HEK293 (cell line): ENCODE measurements at regions not wholly inside any gene's neighbourhood (a gene's known extent, or its start where the extent isn't known, plus 50 kb on each side); places are given as distances from the start of the nearest gene placed in this dataset.

Source experiments
- HOXC10 ChIP-seq: sonication (generic); formaldehyde crosslinking; IDR thresholded peaks from 2 replicates; pipeline ENCODE4 v1.8.1; 2023; ENCODE audit warnings: mild to moderate bottlenecking, missing genetic modification reagents
- HOXD13 ChIP-seq: sonication (generic); formaldehyde crosslinking; IDR thresholded peaks from 2 replicates; pipeline ENCODE4 v1.8.0; 2022; ENCODE audit warnings: missing genetic modification reagents, borderline replicate concordance
- MYNN ChIP-seq: fragments of 450-650 bp; formaldehyde crosslinking; IDR thresholded peaks from 2 replicates; pipeline ENCODE4 v1.5.1; 2016; ENCODE audit warnings: missing biosample characterization, missing genetic modification characterization, borderline replicate concordance
- SP2 ChIP-seq: fragments of 450-650 bp; formaldehyde crosslinking; IDR thresholded peaks from 2 replicates; pipeline ENCODE4 v1.5.1; 2016; ENCODE audit warnings: missing biosample characterization, missing genetic modification characterization
- SP7 ChIP-seq: fragments of 450-650 bp; formaldehyde crosslinking; IDR thresholded peaks from 2 replicates; pipeline ENCODE4 v1.5.1; 2016; ENCODE audit warnings: missing biosample characterization, missing genetic modification characterization
- YY2 ChIP-seq: fragments of 450-650 bp; formaldehyde crosslinking; IDR thresholded peaks from 2 replicates; pipeline ENCODE4 v1.5.1; 2016; ENCODE audit warnings: missing biosample characterization, missing genetic modification characterization
- ZIC2 ChIP-seq: fragments of 450-650 bp; formaldehyde crosslinking; IDR thresholded peaks from 2 replicates; pipeline ENCODE4 v1.5.1; 2016; ENCODE audit warnings: missing biosample characterization, missing genetic modification characterization
- ZNF16 ChIP-seq: fragments of 450-650 bp; formaldehyde crosslinking; IDR thresholded peaks from 2 replicates; pipeline ENCODE4 v1.5.1; 2016; ENCODE audit warnings: low read depth, missing biosample characterization, missing genetic modification characterization
- ZNF239 ChIP-seq: fragments of 450-650 bp; formaldehyde crosslinking; IDR thresholded peaks from 2 replicates; pipeline ENCODE4 v1.5.1; 2016; ENCODE audit warnings: missing biosample characterization, missing genetic modification characterization
- ZNF292 ChIP-seq: fragments of 450-650 bp; formaldehyde crosslinking; IDR thresholded peaks from 2 replicates; pipeline ENCODE4 v1.5.1; 2016; ENCODE audit warnings: low read depth, missing biosample characterization, missing genetic modification characterization, borderline replicate concordance
- ZNF311 ChIP-seq: fragments of 450-650 bp; formaldehyde crosslinking; IDR thresholded peaks from 2 replicates; pipeline ENCODE4 v1.5.1; 2017; ENCODE audit warnings: missing biosample characterization, missing genetic modification characterization, borderline replicate concordance
- ZNF549 ChIP-seq: fragments of 450-650 bp; IDR thresholded peaks from 2 replicates; pipeline ENCODE4 v1.5.1; 2018; ENCODE audit warnings: missing biosample characterization, missing genetic modification characterization, mild to moderate bottlenecking, inconsistent platforms, moderate library complexity
- ZNF555 ChIP-seq: fragments of 450-650 bp; formaldehyde crosslinking; conservative IDR thresholded peaks from 2 replicates; pipeline ENCODE4 v1.5.1; 2017; ENCODE audit warnings: missing biosample characterization, mild to moderate bottlenecking, missing genetic modification characterization, inconsistent platforms
- ZNF561 ChIP-seq: fragments of 450-650 bp; IDR thresholded peaks from 2 replicates; pipeline ENCODE4 v1.5.1; 2018; ENCODE audit warnings: missing biosample characterization, missing genetic modification characterization, borderline replicate concordance
- ZNF585B ChIP-seq: fragments of 450-650 bp; formaldehyde crosslinking; IDR thresholded peaks from 2 replicates; pipeline ENCODE4 v1.5.1; 2016; ENCODE audit warnings: missing biosample characterization, missing genetic modification characterization
- ZNF624 ChIP-seq: fragments of 450-650 bp; formaldehyde crosslinking; IDR thresholded peaks from 2 replicates; pipeline ENCODE4 v1.5.1; 2017; ENCODE audit warnings: missing biosample characterization, missing genetic modification characterization
- ZNF626 ChIP-seq: fragments of 450-650 bp; sonication (Bioruptor Pico); formaldehyde crosslinking; IDR thresholded peaks from 2 replicates; pipeline ENCODE4 v1.5.1; 2018; ENCODE audit warnings: missing biosample characterization, missing genetic modification characterization, inconsistent platforms
- ZNF76 ChIP-seq: fragments of 450-650 bp; formaldehyde crosslinking; IDR thresholded peaks from 2 replicates; pipeline ENCODE4; 2016; ENCODE audit warnings: low read depth, missing biosample characterization, missing genetic modification characterization, borderline replicate concordance
- TF ChIP-seq, protein P1 (sequence below): fragments of 450-650 bp; formaldehyde crosslinking; IDR thresholded peaks from 2 replicates; pipeline ENCODE4 v1.5.1; 2016; ENCODE audit warnings: missing biosample characterization, missing genetic modification characterization
- TF ChIP-seq, protein P2 (sequence below): fragments of 450-650 bp; formaldehyde crosslinking; IDR thresholded peaks from 2 replicates; pipeline ENCODE4 v1.5.1; 2016; ENCODE audit warnings: missing biosample characterization, missing genetic modification characterization
- TF ChIP-seq, protein P3 (sequence below): fragments of 450-650 bp; formaldehyde crosslinking; conservative IDR thresholded peaks from 2 replicates; pipeline ENCODE4 v1.5.1; 2016; ENCODE audit warnings: low read depth, missing biosample characterization, missing genetic modification characterization
- TF ChIP-seq, protein P4 (sequence below): sonication (generic); formaldehyde crosslinking; IDR thresholded peaks from 2 replicates; pipeline ENCODE4 v1.8.1; 2022; ENCODE audit warnings: mild to moderate bottlenecking, moderate library complexity, missing genetic modification reagents
- TF ChIP-seq, protein P5 (sequence below): fragments of 450-650 bp; formaldehyde crosslinking; IDR thresholded peaks from 2 replicates; pipeline ENCODE4 v1.5.1; 2016; ENCODE audit warnings: missing biosample characterization, missing genetic modification characterization

DNA sequence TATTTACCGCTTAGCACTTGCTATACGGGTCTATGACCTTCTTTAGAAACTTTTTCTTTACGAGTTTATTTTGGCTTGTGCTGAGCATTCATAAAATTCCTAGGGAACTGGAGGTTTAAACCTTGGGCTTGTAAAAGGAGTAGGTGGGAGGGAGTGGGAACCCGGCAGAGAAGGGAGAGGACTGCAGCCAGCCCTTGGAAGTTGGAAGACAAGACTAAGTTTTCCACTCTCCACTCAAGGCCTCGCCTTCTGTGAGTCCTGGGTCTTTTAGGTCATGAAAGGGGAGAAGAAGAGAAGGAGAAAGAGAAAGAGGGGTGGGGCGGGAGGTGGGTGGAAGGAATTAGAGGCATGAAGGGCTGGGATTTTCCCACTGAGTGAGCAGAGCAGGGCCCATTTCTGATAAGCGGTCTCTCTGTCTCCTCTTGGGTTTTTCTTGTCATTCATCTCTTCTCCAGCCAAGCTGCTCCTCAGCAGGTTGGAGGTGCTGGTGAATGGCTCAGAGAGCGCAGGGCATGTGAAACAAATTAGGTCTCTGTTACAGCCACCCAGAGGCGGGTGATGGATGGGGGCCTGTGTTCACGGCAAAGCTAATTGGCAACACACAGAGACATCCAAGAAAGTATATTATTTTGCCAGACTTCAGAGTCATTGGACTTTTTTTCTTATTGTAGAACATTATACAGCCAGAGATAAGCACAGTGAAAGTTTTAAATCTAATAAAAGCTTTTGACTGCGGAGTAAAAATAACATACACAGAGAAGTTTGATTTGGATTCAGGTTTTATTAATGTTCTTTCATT is 247.3 kb downstream of the FOXD2 start (continued):
- TF ChIP-seq ZNF624 (tag by site-specific recombination) (no peak), YY2 (tag by site-specific recombination) (no peak), ZNF585B (tag by site-specific recombination) (no peak), SP7 (tag by site-specific recombination) (peak; percentile 41; the same call in 1 of the 2 replicates), MYNN (tag by site-specific recombination) (no peak), ZNF555 (no peak), ZIC2 (tag by site-specific recombination) (no peak), ZNF626 (tag by site-specific recombination) (no peak), ZNF292 (tag by site-specific recombination) (no peak), HOXD13 (CRISPR knock-in tag) (peak; percentile 84), ZNF239 (tag by site-specific recombination) (no peak), HOXC10 (no peak), ZNF76 (tag by site-specific recombination) (no peak), ZNF549 (tag by site-specific recombination) (no peak), ZNF311 (tag by site-specific recombination) (no peak), ZNF16 (tag by site-specific recombination) (no peak), SP2 (tag by site-specific recombination) (peak; percentile 9; the same call in 1 of the 2 replicates), ZNF561 (no peak)
- TF ChIP-seq, protein P1, sequence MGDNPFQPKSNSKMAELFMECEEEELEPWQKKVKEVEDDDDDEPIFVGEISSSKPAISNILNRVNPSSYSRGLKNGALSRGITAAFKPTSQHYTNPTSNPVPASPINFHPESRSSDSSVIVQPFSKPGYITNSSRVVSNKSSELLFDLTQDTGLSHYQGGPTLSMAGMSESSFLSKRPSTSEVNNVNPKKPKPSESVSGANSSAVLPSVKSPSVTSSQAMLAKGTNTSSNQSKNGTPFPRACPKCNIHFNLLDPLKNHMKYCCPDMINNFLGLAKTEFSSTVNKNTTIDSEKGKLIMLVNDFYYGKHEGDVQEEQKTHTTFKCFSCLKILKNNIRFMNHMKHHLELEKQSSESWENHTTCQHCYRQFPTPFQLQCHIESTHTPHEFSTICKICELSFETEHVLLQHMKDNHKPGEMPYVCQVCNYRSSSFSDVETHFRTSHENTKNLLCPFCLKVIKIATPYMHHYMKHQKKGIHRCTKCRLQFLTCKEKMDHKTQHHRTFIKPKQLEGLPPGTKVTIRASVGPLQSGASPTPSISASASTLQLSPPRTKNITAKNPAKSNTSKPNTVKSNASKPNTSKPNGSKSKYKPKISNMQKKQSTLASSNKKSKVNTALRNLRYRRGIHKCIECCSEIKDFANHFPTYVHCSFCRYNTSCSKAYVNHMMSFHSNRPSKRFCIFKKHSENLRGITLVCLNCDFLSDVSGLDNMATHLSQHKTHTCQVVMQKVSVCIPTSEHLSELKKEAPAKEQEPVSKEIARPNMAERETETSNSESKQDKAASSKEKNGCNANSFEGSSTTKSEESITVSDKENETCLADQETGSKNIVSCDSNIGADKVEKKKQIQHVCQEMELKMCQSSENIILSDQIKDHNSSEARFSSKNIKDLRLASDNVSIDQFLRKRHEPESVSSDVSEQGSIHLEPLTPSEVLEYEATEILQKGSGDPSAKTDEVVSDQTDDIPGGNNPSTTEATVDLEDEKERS (tag by site-specific recombination): no peak
- TF ChIP-seq, protein P2, sequence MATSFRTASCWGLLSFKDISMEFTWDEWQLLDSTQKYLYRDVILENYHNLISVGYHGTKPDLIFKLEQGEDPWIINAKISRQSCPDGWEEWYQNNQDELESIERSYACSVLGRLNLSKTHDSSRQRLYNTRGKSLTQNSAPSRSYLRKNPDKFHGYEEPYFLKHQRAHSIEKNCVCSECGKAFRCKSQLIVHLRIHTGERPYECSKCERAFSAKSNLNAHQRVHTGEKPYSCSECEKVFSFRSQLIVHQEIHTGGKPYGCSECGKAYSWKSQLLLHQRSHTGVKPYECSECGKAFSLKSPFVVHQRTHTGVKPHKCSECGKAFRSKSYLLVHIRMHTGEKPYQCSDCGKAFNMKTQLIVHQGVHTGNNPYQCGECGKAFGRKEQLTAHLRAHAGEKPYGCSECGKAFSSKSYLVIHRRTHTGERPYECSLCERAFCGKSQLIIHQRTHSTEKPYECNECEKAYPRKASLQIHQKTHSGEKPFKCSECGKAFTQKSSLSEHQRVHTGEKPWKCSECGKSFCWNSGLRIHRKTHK: no peak
- TF ChIP-seq, protein P3, sequence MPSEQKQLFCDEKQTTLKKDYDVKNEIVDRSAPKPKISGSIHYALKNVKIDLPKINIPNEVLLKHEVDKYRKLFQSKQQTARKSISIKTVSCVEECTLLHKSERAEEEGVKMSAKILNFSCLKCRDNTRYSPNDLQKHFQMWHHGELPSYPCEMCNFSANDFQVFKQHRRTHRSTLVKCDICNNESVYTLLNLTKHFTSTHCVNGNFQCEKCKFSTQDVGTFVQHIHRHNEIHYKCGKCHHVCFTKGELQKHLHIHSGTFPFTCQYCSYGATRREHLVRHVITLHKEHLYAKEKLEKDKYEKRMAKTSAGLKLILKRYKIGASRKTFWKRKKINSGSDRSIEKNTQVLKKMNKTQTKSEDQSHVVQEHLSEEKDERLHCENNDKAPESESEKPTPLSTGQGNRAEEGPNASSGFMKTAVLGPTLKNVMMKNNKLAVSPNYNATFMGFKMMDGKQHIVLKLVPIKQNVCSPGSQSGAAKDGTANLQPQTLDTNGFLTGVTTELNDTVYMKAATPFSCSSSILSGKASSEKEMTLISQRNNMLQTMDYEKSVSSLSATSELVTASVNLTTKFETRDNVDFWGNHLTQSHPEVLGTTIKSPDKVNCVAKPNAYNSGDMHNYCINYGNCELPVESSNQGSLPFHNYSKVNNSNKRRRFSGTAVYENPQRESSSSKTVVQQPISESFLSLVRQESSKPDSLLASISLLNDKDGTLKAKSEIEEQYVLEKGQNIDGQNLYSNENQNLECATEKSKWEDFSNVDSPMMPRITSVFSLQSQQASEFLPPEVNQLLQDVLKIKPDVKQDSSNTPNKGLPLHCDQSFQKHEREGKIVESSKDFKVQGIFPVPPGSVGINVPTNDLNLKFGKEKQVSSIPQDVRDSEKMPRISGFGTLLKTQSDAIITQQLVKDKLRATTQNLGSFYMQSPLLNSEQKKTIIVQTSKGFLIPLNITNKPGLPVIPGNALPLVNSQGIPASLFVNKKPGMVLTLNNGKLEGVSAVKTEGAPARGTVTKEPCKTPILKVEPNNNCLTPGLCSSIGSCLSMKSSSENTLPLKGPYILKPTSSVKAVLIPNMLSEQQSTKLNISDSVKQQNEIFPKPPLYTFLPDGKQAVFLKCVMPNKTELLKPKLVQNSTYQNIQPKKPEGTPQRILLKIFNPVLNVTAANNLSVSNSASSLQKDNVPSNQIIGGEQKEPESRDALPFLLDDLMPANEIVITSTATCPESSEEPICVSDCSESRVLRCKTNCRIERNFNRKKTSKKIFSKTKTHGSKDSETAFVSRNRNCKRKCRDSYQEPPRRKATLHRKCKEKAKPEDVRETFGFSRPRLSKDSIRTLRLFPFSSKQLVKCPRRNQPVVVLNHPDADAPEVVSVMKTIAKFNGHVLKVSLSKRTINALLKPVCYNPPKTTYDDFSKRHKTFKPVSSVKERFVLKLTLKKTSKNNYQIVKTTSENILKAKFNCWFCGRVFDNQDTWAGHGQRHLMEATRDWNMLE: no peak
- TF ChIP-seq, protein P4, sequence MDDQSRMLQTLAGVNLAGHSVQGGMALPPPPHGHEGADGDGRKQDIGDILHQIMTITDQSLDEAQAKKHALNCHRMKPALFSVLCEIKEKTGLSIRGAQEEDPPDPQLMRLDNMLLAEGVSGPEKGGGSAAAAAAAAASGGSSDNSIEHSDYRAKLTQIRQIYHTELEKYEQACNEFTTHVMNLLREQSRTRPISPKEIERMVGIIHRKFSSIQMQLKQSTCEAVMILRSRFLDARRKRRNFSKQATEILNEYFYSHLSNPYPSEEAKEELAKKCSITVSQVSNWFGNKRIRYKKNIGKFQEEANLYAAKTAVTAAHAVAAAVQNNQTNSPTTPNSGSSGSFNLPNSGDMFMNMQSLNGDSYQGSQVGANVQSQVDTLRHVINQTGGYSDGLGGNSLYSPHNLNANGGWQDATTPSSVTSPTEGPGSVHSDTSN (CRISPR knock-in tag): no peak
- TF ChIP-seq, protein P5, sequence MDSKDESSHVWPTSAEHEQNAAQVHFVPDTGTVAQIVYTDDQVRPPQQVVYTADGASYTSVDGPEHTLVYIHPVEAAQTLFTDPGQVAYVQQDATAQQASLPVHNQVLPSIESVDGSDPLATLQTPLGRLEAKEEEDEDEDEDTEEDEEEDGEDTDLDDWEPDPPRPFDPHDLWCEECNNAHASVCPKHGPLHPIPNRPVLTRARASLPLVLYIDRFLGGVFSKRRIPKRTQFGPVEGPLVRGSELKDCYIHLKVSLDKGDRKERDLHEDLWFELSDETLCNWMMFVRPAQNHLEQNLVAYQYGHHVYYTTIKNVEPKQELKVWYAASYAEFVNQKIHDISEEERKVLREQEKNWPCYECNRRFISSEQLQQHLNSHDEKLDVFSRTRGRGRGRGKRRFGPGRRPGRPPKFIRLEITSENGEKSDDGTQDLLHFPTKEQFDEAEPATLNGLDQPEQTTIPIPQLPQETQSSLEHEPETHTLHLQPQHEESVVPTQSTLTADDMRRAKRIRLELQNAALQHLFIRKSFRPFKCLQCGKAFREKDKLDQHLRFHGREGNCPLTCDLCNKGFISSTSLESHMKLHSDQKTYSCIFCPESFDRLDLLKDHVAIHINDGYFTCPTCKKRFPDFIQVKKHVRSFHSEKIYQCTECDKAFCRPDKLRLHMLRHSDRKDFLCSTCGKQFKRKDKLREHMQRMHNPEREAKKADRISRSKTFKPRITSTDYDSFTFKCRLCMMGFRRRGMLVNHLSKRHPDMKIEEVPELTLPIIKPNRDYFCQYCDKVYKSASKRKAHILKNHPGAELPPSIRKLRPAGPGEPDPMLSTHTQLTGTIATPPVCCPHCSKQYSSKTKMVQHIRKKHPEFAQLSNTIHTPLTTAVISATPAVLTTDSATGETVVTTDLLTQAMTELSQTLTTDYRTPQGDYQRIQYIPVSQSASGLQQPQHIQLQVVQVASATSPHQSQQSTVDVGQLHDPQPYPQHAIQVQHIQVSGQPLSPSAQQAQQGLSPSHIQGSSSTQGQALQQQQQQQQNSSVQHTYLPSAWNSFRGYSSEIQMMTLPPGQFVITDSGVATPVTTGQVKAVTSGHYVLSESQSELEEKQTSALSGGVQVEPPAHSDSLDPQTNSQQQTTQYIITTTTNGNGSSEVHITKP (tag by site-specific recombination): peak; percentile 46
